HG03135 (cell line): ENCODE measurements at regions not wholly inside any gene's neighbourhood (a gene's known extent, or its start where the extent isn't known, plus 50 kb on each side); places are given as distances from the start of the nearest gene placed in this dataset.
"Not testable (repeated sequence)": the region's sequence is repeated elsewhere in the genome, so short reads cannot be mapped to it uniquely, and the experiment has no call there.

Experiments used
- ATAC-seq: cut with Tn5 transposase; IDR thresholded peaks from one replicate; pipeline ENCODE4 v1.9.1; 2021; ENCODE audit warnings: mild to moderate bottlenecking, moderate library complexity; ENCODE audit not compliant: unreplicated experiment

DNA sequence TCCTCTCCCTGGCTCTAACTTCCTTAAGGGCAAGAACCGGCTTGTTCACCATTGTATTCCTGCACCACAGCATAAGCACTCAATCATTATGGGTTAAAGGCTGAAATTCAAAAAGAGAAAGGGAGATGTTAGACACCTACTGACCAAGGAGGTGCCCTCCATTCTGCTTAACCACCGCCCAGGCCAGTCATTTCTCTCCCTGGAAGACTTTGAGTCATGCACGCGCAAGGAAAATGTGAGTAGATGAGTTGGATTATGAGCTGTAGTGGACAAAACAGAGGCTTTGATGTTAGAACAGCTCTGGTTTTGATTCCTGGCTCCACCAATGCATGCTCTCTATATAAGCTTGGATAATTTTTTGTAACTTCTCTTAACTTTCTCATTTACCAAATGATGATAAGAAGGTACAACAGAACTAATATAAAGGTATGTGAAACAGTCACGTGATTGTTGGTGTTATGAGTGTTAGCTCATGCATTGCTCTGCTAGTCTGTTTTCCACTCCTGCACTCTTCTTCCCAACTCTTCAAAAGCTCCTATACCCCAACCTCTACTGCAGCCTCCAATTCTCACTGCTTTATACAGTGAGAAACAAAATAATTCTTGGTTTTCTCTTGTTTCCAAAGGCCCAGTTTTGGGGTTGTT lies 148.4 kb upstream of the ATP11B start:
- ATAC-seq: no peak

- ATAC-seq: no peak
Observed at GRCh38 chr3:182650568-182651128, 142.7 kb upstream of the ATP11B start.

DNA sequence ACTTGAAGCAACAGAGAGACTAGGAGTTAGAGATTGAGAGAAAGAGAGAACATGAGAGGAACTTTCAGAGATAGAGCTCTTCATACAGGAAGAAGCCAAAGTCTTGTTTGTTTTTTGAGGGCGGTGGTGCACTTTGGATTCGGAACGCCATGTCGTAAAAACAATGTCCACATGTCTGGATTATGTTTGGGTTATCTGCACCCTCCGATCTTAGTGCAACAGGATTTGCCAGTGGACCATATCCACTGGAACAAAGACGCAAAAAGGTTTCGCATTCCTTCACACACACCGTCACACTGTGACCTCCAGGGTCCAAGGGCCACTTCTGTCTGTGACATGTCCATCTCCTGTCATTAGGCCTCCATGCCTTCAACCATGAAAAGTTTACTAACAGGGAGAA lies 141.8 kb upstream of the ATP11B start:
- ATAC-seq: no peak

DNA sequence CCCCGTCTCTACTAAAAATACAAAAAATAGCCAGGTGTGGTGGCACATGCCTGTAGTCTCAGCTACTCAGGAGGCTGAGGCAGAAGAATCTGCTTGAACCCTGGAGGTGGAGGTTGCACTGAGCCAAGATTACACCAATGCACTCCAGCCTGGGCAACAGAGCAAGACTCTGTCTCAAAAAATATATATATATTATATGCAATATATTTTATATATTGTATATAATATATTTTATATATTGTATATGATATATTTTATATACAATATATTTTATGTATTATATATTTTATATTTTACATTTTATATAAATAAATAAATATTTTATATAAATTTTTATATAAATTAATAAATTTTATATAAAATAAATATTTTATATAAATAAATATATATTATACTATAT lies 140.2 kb upstream of the ATP11B start:
- ATAC-seq: not testable (repeated sequence)

DNA sequence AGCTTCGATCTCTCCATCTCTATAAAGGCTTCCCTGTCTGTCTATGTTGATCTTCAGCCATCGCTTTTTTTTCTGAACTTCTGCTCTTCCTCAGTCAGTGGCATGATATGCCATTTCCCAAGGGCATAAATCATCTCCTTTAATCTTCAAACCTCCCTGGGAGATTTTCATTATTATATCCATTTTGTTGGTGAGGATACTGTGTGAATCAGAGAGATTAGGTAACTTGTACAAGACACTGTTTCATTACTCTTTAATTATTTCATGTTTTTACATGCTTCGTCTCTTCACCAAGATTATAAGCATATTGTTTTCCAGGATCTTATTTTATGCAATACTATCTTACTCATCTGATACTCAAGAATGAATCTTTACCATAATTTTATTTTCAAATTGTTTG lies 124.8 kb upstream of the ATP11B start:
- no peak for ATAC-seq

GRCh38 chr3:182668974-182669373 lies 124.3 kb upstream of the ATP11B start:
- no peak for ATAC-seq

GRCh38 chr3:182671541-182671940 lies 121.8 kb upstream of the ATP11B start:
- ATAC-seq: no peak

- no peak for ATAC-seq
Observed at GRCh38 chr3:182671942-182672341, 121.4 kb upstream of the ATP11B start.

GRCh38 chr3:182673336-182673735 lies 120.0 kb upstream of the ATP11B start:
- ATAC-seq: no peak

DNA sequence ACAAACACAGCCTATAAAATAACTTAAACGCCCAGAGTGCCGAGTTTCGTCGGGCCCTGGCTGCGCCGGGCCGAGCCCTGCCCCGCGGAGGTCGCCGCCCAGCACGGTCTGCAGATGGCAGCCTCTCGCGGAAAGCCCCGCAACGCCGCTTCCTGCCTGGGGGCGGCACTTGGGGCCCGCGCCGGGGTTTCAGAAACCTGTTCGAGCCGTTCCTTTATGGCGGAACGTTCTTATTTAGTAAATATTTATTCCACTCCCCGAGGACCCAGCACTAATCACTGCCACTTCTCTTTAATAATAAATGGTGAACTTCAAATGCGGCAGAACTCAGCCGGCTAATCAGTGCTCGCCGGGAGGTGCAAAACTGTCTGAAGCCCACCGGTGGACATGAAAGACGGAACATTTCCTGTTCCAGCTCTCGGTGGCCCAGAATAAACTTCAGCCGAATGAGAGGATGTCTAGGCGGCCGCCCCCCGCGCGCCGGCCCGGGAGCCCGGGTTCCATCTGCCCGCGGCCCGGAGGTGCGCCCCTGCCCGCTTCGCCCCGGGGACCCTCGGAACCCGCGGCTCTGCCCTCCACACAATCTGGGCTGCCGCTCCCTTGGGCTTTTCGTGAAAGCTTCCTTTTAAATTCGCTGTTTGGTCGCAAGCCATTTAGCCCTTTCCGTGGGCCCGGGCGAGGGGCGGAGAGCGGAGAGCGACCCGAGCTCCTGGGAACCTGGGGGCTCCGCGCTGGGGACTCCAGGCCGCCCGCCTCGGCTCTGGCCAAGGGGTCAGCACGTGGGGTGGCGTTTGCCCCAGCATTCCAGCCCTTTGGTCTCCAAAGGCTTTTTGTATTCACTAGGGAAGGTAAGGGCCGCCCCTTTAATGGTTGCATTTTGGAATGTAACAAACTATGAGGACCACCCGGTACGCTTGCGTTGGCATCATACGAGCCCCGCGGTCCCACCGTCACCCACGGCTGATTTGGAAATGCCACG lies 110.8 kb upstream of the ATP11B start:
- peak; percentile 90 for ATAC-seq

DNA sequence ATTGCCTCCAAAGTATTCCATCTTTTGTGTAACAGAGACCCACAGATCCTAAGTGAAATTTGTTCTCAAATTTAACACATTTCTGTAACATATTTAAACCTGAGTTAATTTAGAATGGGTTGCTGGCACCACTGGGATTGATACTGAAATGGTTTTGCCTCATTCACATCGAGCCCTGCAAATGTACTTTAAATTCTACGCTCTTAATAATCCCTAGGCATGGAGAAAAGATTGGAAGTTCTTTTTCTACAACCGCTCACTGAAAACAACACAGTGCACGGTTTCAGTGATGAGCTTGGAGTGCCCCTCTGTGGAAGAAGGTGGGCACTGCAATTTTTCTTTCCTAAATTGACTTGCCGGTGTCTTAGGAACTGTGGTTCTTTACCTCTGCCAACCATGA lies 109.9 kb upstream of the ATP11B start:
- no peak for ATAC-seq

DNA sequence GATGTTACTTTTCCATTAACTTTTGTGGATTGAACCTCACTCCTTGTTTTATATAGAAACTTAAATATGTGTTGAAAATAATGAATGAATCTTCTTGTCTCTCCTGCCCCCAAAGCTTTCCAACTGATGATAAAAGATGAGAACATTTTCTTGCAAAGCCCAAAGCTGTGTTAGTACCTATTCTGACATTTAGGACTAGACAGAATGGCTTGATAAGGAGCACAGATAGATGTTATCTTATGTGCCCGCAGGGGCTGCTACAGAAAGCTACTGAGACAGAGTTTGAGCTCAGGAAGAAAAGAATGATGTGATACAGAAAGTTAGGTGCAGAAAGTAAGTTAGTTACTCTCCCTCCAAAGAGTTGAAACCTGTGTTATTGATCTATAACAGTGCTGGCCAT lies 109.4 kb upstream of the ATP11B start:
- no peak for ATAC-seq

DNA sequence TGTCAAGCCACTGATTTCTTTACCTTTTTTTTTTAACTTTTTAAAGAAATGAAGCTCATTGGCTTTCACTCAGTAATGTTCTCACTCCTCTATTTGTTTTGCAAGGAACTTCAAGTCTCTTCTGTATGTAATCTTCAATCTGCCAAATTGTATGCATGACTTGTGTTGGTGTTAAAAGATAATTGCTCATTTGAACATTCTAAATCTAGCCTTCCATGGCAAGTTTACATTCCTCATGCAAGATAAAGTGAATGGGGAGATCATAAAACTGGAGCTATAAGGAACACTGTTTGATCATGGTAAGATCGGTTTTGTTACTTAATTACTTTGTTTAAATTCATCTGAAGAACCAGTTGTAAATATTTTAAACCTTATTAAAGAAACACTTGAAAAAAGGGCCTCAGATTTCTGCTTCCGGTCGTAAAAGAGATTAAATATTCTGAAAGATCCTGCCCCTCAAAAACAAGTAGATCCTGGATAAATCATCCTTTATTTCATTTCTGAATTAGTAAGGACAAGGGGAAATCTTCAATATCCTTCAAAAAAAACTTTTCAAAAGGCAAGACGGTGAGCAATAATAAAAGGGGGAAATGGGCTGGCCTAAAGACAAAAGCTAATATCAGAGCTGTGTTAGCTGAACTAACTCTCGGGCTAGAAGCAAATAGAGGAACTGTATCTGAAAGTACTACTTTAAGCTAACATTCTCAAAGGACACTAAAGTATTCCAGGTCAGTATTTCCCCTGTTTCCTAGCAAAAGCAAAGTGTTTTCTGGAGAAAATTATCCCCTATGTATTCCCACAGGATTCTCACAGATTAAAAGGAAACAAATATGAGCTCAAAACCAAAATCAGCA lies 107.0 kb upstream of the ATP11B start:
- ATAC-seq: no peak

DNA sequence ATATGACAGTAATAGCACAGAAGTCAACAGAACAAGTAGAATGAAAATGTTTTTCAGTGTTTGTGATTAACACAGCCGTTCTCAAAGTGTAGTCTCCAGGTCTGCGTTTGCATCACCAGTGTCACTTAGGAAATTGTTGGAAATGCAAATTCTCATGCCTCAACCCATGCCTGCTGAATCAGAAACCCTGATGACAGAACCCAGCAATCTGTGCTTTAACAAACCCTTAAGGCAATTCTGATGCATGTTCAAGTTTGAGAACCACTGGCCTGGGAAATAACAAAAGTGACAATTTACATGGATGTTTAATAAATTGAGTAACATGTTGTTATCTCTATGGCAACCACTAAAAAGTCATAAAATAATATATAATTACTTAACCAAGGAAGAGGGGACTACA lies 103.1 kb upstream of the ATP11B start:
- no peak for ATAC-seq

- ATAC-seq: peak; percentile 69
Observed at GRCh38 chr3:182692021-182692420, 101.3 kb upstream of the ATP11B start.

GRCh38 chr3:182692695-182693094 lies 100.6 kb upstream of the ATP11B start:
- ATAC-seq: peak; percentile 34

DNA sequence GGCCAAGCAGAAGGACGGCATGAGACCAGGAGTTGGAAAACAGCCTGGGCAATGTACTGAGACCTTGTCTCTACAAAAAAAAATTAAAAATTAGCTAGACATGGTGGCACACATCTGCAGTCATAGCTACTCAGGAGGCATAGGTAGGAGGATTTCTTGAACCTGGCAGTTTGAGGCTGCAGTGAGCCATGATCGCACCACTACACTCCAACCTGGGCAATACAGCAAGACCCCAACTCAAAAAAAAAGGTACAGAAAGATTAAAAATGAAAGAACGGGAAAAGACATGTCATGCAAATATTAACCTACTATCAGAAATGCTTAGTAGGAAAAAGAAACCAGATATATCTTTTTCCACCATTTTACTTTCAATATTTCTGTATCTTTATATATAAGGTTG lies 99.6 kb upstream of the ATP11B start:
- no peak for ATAC-seq

DNA sequence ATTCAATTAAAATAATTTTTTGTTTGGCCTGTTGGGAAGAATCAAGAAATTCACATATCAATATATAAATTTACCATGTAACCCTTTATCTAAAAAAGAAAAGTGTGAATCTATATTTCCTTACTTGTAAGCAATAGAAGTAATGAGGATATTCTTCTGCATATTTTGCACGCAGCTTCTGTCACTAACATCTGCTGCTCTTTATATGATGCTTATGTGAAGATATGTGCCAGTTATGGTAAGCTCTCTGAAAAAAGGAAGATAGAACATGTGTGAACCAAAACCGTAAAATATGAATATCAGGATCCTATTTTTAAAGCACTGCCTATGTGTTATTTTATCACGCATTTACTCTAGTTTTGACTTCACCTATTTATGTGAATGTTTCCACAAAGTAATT lies 96.4 kb upstream of the ATP11B start:
- ATAC-seq: no peak

- no peak for ATAC-seq
Observed at GRCh38 chr3:182697345-182697919, 95.9 kb upstream of the ATP11B start.

- ATAC-seq: no peak
Observed at GRCh38 chr3:182698078-182698477, 95.2 kb upstream of the ATP11B start.
